HG03196 (cell line): ENCODE measurements at regions not wholly inside any gene's neighbourhood (a gene's known extent, or its start where the extent isn't known, plus 50 kb on each side); places are given as distances from the start of the nearest gene placed in this dataset.

ENCODE experiments used
- ATAC-seq: cut with Tn5 transposase; IDR thresholded peaks from one replicate; pipeline ENCODE4 v1.9.1; 2021; ENCODE audit not compliant: unreplicated experiment

DNA sequence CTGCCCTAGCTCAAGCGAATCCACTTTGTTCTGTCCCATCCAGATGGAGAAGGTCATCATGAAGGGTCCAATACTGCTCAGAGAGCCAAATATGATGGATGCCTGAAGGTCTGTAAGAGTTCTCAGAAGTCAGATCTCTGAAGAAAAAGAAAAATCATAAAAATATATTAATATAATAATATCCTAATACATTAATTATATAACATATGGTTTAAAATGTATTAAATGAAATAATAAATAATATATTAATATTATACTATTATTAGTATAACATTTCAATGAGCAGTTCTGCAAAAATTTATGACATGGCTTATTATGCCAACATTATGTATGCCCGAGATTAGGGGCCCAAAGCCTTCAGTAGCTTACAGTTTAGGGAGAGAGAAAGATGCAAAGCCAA is 78.2 kb upstream of the GPR12 start:
- no peak for ATAC-seq

- ATAC-seq, result no peak
Measured at GRCh38 chr13:26837997-26838396, 77.4 kb upstream of the GPR12 start.

- ATAC-seq, result no peak
Measured at GRCh38 chr13:26837102-26837501, 76.5 kb upstream of the GPR12 start.

- ATAC-seq, result no peak
Measured at GRCh38 chr13:26836626-26837025, 76.0 kb upstream of the GPR12 start.

DNA sequence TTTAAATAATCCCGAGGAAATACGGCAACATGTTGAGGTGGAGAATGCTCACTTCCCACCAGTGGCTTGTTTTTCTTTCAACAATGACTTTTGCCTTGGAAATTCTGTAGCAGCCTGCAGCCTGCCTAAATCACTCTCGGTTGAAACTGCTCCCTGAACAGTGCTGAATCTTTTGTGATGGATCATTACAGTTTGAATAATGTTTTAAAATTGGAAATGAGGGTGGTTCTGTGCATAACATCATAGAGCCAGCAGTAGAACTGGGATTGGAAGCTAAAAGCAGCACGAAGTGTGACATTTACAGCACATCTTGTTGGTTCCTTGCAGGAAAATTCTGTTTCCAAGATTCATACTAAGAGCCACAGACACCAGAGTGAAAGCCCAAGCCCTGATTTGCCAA is 74.1 kb upstream of the GPR12 start:
- ATAC-seq, result no peak

GRCh38 chr13:26831336-26831908 is 70.8 kb upstream of the GPR12 start:
- no peak for ATAC-seq

DNA sequence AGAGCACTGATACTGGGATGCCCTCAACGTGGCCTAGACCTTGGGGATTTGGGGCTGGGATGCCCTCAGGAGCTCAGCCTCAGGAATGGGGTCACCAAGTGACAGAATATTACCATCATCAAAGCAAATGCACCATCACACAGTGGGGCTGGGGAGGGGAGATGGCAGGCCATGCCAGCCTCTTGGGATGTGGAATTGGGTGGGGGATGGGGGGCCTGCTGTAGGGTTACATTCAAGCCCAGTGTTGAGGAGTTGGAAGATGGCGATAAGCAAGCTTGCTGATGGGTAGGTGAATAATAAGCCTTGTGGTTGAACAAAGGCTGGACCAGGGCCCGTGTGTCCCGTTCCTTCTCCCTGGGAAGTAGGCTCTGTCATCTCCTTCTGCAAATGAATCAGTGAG is 69.1 kb upstream of the GPR12 start:
- ATAC-seq, result no peak

DNA sequence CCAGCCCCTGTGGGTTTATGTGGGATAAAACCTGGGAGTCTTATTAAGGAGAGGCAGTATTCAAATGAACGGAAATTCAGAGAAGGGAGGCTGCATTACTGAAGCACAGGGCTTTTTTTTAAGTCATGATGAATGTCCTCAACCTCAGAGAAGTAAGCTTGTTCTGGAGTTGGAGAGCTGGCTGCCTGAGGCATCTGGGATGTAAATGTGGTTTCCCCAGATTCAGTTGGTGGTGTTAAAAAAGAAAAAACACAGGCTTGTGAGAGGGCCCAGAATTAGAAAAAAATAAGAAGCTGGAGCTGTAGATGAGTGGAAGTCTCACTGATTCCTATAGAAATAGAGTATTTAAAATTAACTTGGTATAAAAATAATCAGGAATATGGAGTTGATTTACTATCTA is 64.0 kb upstream of the GPR12 start:
- no peak for ATAC-seq

- ATAC-seq, result no peak
Measured at GRCh38 chr13:26822146-26822545, 61.6 kb upstream of the GPR12 start.

- ATAC-seq, result no peak
Measured at GRCh38 chr13:26821672-26822071, 61.1 kb upstream of the GPR12 start.

GRCh38 chr13:26820871-26821270 is 60.3 kb upstream of the GPR12 start:
- no peak for ATAC-seq

- no peak for ATAC-seq
Measured at GRCh38 chr13:26819046-26819445, 58.5 kb upstream of the GPR12 start.

- ATAC-seq, result no peak
Measured at GRCh38 chr13:26816881-26817280, 56.3 kb upstream of the GPR12 start.

DNA sequence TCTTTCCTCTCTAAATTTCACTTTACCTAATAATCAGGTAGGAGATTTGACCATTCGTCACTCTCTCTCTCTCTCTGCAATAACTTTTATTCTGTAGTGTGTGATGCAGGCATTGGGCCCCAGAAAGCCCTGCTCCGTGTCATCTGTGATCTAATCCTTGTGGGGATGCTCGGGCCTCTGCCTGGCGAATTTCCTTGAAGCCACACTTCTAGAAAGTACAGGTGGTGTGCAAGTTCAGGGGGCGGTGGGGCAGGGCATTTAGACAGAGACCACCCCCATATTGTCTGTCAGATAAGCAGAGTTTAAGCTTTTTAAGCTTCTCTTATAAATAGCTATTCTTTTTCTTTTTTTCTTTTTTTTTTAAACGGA is 53.4 kb upstream of the GPR12 start:
- no peak for ATAC-seq

DNA sequence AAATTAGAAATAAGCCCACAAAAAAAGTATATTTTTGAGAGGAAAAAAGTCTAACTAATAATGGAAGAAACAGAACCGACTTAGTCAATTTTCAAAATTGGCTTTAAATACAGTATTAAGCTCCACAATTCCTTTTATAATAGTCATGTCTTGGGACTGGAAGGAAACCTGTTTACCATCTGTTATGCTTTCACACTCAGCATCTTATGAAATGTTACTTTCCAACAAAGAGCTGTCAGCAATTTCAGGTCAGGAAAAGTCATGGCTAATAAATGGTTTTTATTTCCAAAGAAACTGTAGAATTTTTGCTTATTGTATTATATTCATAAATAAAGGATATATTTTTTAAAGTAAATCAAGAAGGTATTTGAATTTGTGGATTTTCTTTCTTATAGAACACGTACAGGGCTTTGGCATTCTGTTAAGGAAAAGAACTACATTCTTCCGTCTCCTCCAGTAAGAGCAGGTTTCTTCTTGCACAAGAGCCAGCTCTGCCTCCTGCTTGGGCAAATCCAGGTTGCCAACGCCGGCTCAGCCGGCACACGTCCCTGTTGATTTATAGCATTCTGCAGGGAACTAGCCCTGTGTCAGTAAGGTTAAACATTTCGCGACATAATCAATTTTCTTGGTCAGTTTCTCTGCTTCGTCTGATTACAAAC is 52.9 kb upstream of the GPR12 start:
- ATAC-seq, result no peak

- no peak for ATAC-seq
Measured at GRCh38 chr13:26811581-26811980, 51.0 kb upstream of the GPR12 start.
